Dendritic cell treated with granulocyte-macrophage colony-stimulating factor and Interleukin-4, amounts not matched to agents 40 ng/mL and 50 ng/mL, for 4 days (primary cell): ENCODE measurements at regions not wholly inside any gene's neighbourhood (a gene's known extent, or its start where the extent isn't known, plus 50 kb on each side); places are given as distances from the start of the nearest gene placed in this dataset.

ENCODE experiments used
- H3K27ac Mint-ChIP-seq: one replicate; pipeline ENCODE4 v1.8.0; 2022; ENCODE audit warnings: mild to moderate bottlenecking, mixed read lengths
- H3K27me3 Mint-ChIP-seq: one replicate; pipeline ENCODE4 v1.8.0; 2022; ENCODE audit warnings: mild to moderate bottlenecking, mixed read lengths
- H3K36me3 Mint-ChIP-seq: one replicate; pipeline ENCODE4 v1.8.0; 2022; ENCODE audit warnings: low read depth, mixed read lengths
- H3K4me1 Mint-ChIP-seq: one replicate; pipeline ENCODE4 v1.8.0; 2022; ENCODE audit warnings: low read depth, mixed read lengths
- H3K4me3 Mint-ChIP-seq: one replicate; pipeline ENCODE4 v1.8.0; 2022; ENCODE audit warnings: mild to moderate bottlenecking, moderate library complexity, mixed read lengths
- H3K9me3 Mint-ChIP-seq: one replicate; pipeline ENCODE4 v1.8.0; 2022; ENCODE audit warnings: mixed read lengths
- intact Hi-C: fragments of 100-400 bp; cut with micrococcal nuclease; formaldehyde crosslinking; loops from one replicate; pipeline ENCODE4 v1.15.0; 2022

GRCh38 chr6:119891644-119892043, 542.1 kb upstream of the MAN1A1 start:
- Mint-ChIP-seq H3K36me3 (no peaks in the 10 kb centered on the region), H3K4me3 (no peak overlapping the region), H3K4me1 (no peaks in the 10 kb centered on the region), H3K27ac (no peak overlapping the region), H3K9me3 (no peaks in the 10 kb centered on the region), H3K27me3 (no peaks in the 10 kb centered on the region)
- intact Hi-C loops: no loop called here

GRCh38 chr6:119891206-119891605, 541.6 kb upstream of the MAN1A1 start:
- no peak overlapping the region for H3K27ac Mint-ChIP-seq
- H3K4me3 Mint-ChIP-seq: no peak overlapping the region
- H3K4me1 Mint-ChIP-seq: no peaks in the 10 kb centered on the region
- intact Hi-C loops: no loop called here
- no peaks in the 10 kb centered on the region for H3K9me3 Mint-ChIP-seq
- H3K27me3 Mint-ChIP-seq: no peaks in the 10 kb centered on the region
- H3K36me3 Mint-ChIP-seq: no peaks in the 10 kb centered on the region

GRCh38 chr6:119890470-119890869, 540.9 kb upstream of the MAN1A1 start:
- intact Hi-C loops: no loop called here
- Mint-ChIP-seq H3K27me3 (no peaks in the 10 kb centered on the region), H3K4me3 (no peak overlapping the region), H3K36me3 (no peaks in the 10 kb centered on the region), H3K4me1 (no peaks in the 10 kb centered on the region), H3K9me3 (no peaks in the 10 kb centered on the region), H3K27ac (no peak overlapping the region)

GRCh38 chr6:119887666-119888065, 538.1 kb upstream of the MAN1A1 start:
- H3K9me3 Mint-ChIP-seq: peaks cover 18% of the 10 kb centered on the region
- no peaks in the 10 kb centered on the region for H3K4me1 Mint-ChIP-seq
- H3K4me3 Mint-ChIP-seq: no peak overlapping the region
- no peaks in the 10 kb centered on the region for H3K27me3 Mint-ChIP-seq
- no peaks in the 10 kb centered on the region for H3K36me3 Mint-ChIP-seq
- no peak overlapping the region for H3K27ac Mint-ChIP-seq
- intact Hi-C loops: no loop called here

GRCh38 chr6:119881416-119881815, 531.9 kb upstream of the MAN1A1 start:
- H3K4me1 Mint-ChIP-seq: no peaks in the 10 kb centered on the region
- no peak overlapping the region for H3K27ac Mint-ChIP-seq
- H3K9me3 Mint-ChIP-seq: peaks cover 18% of the 10 kb centered on the region
- H3K4me3 Mint-ChIP-seq: no peak overlapping the region
- H3K36me3 Mint-ChIP-seq: no peaks in the 10 kb centered on the region
- intact Hi-C loops: no loop called here
- H3K27me3 Mint-ChIP-seq: no peaks in the 10 kb centered on the region

- Mint-ChIP-seq H3K4me3 (no peak overlapping the region), H3K27me3 (no peaks in the 10 kb centered on the region), H3K4me1 (no peaks in the 10 kb centered on the region), H3K9me3 (peaks cover 18% of the 10 kb centered on the region), H3K27ac (no peak overlapping the region), H3K36me3 (no peaks in the 10 kb centered on the region)
- intact Hi-C loops: no loop called here
Observed at GRCh38 chr6:119880840-119881239, 531.3 kb upstream of the MAN1A1 start.

GRCh38 chr6:119879731-119880130, 530.2 kb upstream of the MAN1A1 start:
- Mint-ChIP-seq H3K27ac (no peak overlapping the region), H3K4me3 (no peak overlapping the region), H3K9me3 (peaks cover 17% of the 10 kb centered on the region), H3K4me1 (no peaks in the 10 kb centered on the region), H3K36me3 (no peaks in the 10 kb centered on the region), H3K27me3 (no peaks in the 10 kb centered on the region)
- intact Hi-C loops: no loop called here

GRCh38 chr6:119874381-119874780, 524.8 kb upstream of the MAN1A1 start:
- H3K9me3 Mint-ChIP-seq: no peaks in the 10 kb centered on the region
- H3K36me3 Mint-ChIP-seq: no peaks in the 10 kb centered on the region
- intact Hi-C loops: no loop called here
- no peaks in the 10 kb centered on the region for H3K27me3 Mint-ChIP-seq
- H3K4me3 Mint-ChIP-seq: no peak overlapping the region
- H3K4me1 Mint-ChIP-seq: no peaks in the 10 kb centered on the region
- no peak overlapping the region for H3K27ac Mint-ChIP-seq

- intact Hi-C loops: no loop called here
- Mint-ChIP-seq H3K9me3 (no peaks in the 10 kb centered on the region), H3K27ac (no peak overlapping the region), H3K4me3 (no peak overlapping the region), H3K36me3 (no peaks in the 10 kb centered on the region), H3K4me1 (no peaks in the 10 kb centered on the region), H3K27me3 (no peaks in the 10 kb centered on the region)
Observed at GRCh38 chr6:119873107-119873506, 523.5 kb upstream of the MAN1A1 start.

GRCh38 chr6:119871520-119871919, 522.0 kb upstream of the MAN1A1 start:
- Mint-ChIP-seq H3K4me3 (no peak overlapping the region), H3K27ac (no peak overlapping the region), H3K27me3 (no peaks in the 10 kb centered on the region), H3K9me3 (no peaks in the 10 kb centered on the region), H3K4me1 (no peaks in the 10 kb centered on the region), H3K36me3 (no peaks in the 10 kb centered on the region)
- intact Hi-C loops: no loop called here

- intact Hi-C loops: no loop called here
- H3K27ac Mint-ChIP-seq: no peak overlapping the region
- no peak overlapping the region for H3K4me3 Mint-ChIP-seq
- H3K4me1 Mint-ChIP-seq: no peaks in the 10 kb centered on the region
- H3K36me3 Mint-ChIP-seq: no peaks in the 10 kb centered on the region
- peaks cover 38% of the 10 kb centered on the region for H3K9me3 Mint-ChIP-seq
- H3K27me3 Mint-ChIP-seq: no peaks in the 10 kb centered on the region
Observed at GRCh38 chr6:119865466-119866350, 516.1 kb upstream of the MAN1A1 start.

GRCh38 chr6:119862719-119863118, 513.2 kb upstream of the MAN1A1 start:
- Mint-ChIP-seq H3K4me1 (no peaks in the 10 kb centered on the region), H3K36me3 (no peaks in the 10 kb centered on the region), H3K27ac (no peak overlapping the region), H3K27me3 (no peaks in the 10 kb centered on the region), H3K9me3 (peaks cover 38% of the 10 kb centered on the region), H3K4me3 (no peak overlapping the region)
- intact Hi-C loops: no loop called here

- Mint-ChIP-seq H3K36me3 (no peaks in the 10 kb centered on the region), H3K4me3 (no peak overlapping the region), H3K4me1 (no peaks in the 10 kb centered on the region), H3K27ac (no peak overlapping the region), H3K27me3 (no peaks in the 10 kb centered on the region), H3K9me3 (peaks cover 19% of the 10 kb centered on the region)
- intact Hi-C loops: no loop called here
Observed at GRCh38 chr6:119858901-119859300, 509.3 kb upstream of the MAN1A1 start.

- H3K9me3 Mint-ChIP-seq: peaks cover 2% of the 10 kb centered on the region
- H3K27ac Mint-ChIP-seq: no peak overlapping the region
- no peaks in the 10 kb centered on the region for H3K4me1 Mint-ChIP-seq
- H3K27me3 Mint-ChIP-seq: no peaks in the 10 kb centered on the region
- H3K4me3 Mint-ChIP-seq: no peak overlapping the region
- intact Hi-C loops: no loop called here
- no peaks in the 10 kb centered on the region for H3K36me3 Mint-ChIP-seq
Observed at GRCh38 chr6:119856136-119856535, 506.6 kb upstream of the MAN1A1 start.

GRCh38 chr6:119848696-119849095, 499.1 kb upstream of the MAN1A1 start:
- Mint-ChIP-seq H3K4me1 (no peaks in the 10 kb centered on the region), H3K4me3 (no peak overlapping the region), H3K36me3 (no peaks in the 10 kb centered on the region), H3K27ac (no peak overlapping the region), H3K27me3 (no peaks in the 10 kb centered on the region), H3K9me3 (no peaks in the 10 kb centered on the region)
- intact Hi-C loops: no loop called here
